Endothelial cell of umbilical vein (primary cell): ENCODE measurements at regions not wholly inside any gene's neighbourhood (a gene's known extent, or its start where the extent isn't known, plus 50 kb on each side); places are given as distances from the start of the nearest gene placed in this dataset.

Experiments
- BruUV-seq: library from RNA; stranded (reverse); fragments of 400-500 nt; replicated peaks from 2 replicates; lab custom pipeline; 2021; lab: Mats Ljungman, UMichigan
- CTCF ChIA-PET: fragments of 300-600, 350-600 bp; sonication (Branson Sonifier 250); formaldehyde crosslinking; loops from one replicate; lab custom pipeline; 2021; ENCODE audit warnings: antibody characterized with exemption, inconsistent platforms; lab: Charles Lee
- POLR2A ChIA-PET: fragments of 300-600, 350-600 bp; sonication (Branson Sonifier 250); formaldehyde crosslinking; loops from one replicate; lab custom pipeline; 2021; ENCODE audit warnings: antibody characterized with exemption, inconsistent platforms; lab: Charles Lee
- DNase-seq: peaks from one replicate; pipeline ENCODE4 v3.0.0-alpha.2; 2011; ENCODE audit warnings: low read depth, low spot score
- FAIRE-seq: peaks from 2 replicates; lab custom pipeline; 2011; peaks lifted over from hg19 to GRCh38; lab: Jason Lieb, UNC
- H2AFZ ChIP-seq: 2 replicates; pipeline ENCODE4 v1.6.0; 2012; ENCODE audit warnings: low read depth, low read length, control low read depth, inconsistent platforms
- H3K27ac ChIP-seq: 2 replicates; pipeline ENCODE4 v1.5.1; 2011; ENCODE audit warnings: low read depth, mild to moderate bottlenecking, control low read depth, low read length, moderate library complexity; ENCODE audit not compliant: insufficient read depth
- H3K27me3 ChIP-seq, 2 experiments: 2 replicates each; pipeline versions ENCODE4 v1.6.0 to v1.6.1; 2011; ENCODE audit warnings: low read length in 2 of 2, mixed read lengths in 1 of 2; ENCODE audit not compliant: control insufficient read depth in 2 of 2, insufficient read depth in 2 of 2
- H3K36me3 ChIP-seq, 2 experiments: 2 replicates in 1 of 2; 3 replicates in 1 of 2; pipeline ENCODE4 v1.5.1; 2011; ENCODE audit warnings: low read length in 2 of 2, mild to moderate bottlenecking in 1 of 2, moderate library complexity in 1 of 2; ENCODE audit not compliant: control insufficient read depth in 2 of 2, insufficient read depth in 2 of 2; ENCODE audit errors: extremely low read depth in 1 of 2
- H3K4me1 ChIP-seq: 3 replicates; pipeline ENCODE4 v1.5.1; 2011; ENCODE audit warnings: mild to moderate bottlenecking, low read length; ENCODE audit not compliant: control insufficient read depth, insufficient read depth; ENCODE audit errors: extremely low read depth
- H3K4me2 ChIP-seq: 2 replicates; pipeline ENCODE4 v1.6.1; 2011; ENCODE audit warnings: low read length, control low read depth, mixed read lengths; ENCODE audit not compliant: insufficient read depth
- H3K4me3 ChIP-seq, 3 experiments: fragments of 200-600 bp in 1 of 3; sonication (generic), shearing (Covaris generic) in 1 of 3; replicated peaks in 1 of 3; 2 replicates each; pipeline ENCODE4 v1.5.1; 2011 to 2016; ENCODE audit warnings: control low read depth in 3 of 3, low read length in 3 of 3, mild to moderate bottlenecking in 2 of 3, inconsistent platforms in 1 of 3, low read depth in 1 of 3, moderate library complexity in 1 of 3; ENCODE audit not compliant: insufficient read depth in 1 of 3
- H3K79me2 ChIP-seq: 2 replicates; pipeline ENCODE4 v1.6.0; 2012; ENCODE audit warnings: low read length, inconsistent platforms; ENCODE audit not compliant: control insufficient read depth, insufficient read depth
- H3K9ac ChIP-seq: replicated peaks from 2 replicates; pipeline ENCODE3; 2011; ENCODE audit warnings: low read length, control low read depth; ENCODE audit not compliant: insufficient read depth; ENCODE audit errors: extremely low read depth
- H3K9me1 ChIP-seq: replicated peaks from 3 replicates; pipeline ENCODE4 v1.6.0; 2011; ENCODE audit warnings: mild to moderate bottlenecking, low read length; ENCODE audit not compliant: control insufficient read depth, insufficient read depth; ENCODE audit errors: extremely low read depth
- H3K9me3 ChIP-seq: replicated peaks from 2 replicates; pipeline ENCODE4 v1.5.1; 2012; ENCODE audit warnings: low read length, inconsistent platforms; ENCODE audit not compliant: control insufficient read depth, insufficient read depth
- H4K20me1 ChIP-seq: replicated peaks from 2 replicates; pipeline ENCODE3; 2011; ENCODE audit warnings: mild to moderate bottlenecking, low read length; ENCODE audit not compliant: control insufficient read depth, insufficient read depth; ENCODE audit errors: extremely low read depth
- CTCF ChIP-seq, 2 donors: IDR thresholded peaks; 1 replicate in 1 of 2; 2 replicates in 1 of 2; pipeline ENCODE4 v1.5.1; 2011; ENCODE audit warnings: low read length in 2 of 2, mild to moderate bottlenecking in 2 of 2, moderate library complexity in 2 of 2, control low read depth in 1 of 2, inconsistent platforms in 1 of 2, low read depth in 1 of 2; ENCODE audit not compliant: insufficient read depth in 1 of 2; ENCODE audit errors: extremely low read depth in 1 of 2
- EZH2 ChIP-seq: IDR thresholded peaks from 2 replicates; pipeline ENCODE4 v1.6.1; 2012; ENCODE audit warnings: borderline replicate concordance, low read depth, mild to moderate bottlenecking, moderate library complexity, low read length, inconsistent platforms; ENCODE audit not compliant: severe bottlenecking
- FOS ChIP-seq: IDR thresholded peaks from 2 replicates; pipeline ENCODE4 v1.6.1; 2011; ENCODE audit warnings: mild to moderate bottlenecking, low read length, moderate library complexity, borderline replicate concordance; ENCODE audit not compliant: insufficient read depth
- GATA2 ChIP-seq: IDR thresholded peaks from 2 replicates; pipeline ENCODE4 v1.7.0; 2011; ENCODE audit warnings: low read depth, mild to moderate bottlenecking, moderate library complexity, mixed read lengths, low read length; ENCODE audit not compliant: insufficient read length, insufficient read depth
- MAX ChIP-seq: IDR thresholded peaks from 2 replicates; pipeline ENCODE4 v1.6.1; 2011; ENCODE audit not compliant: insufficient read depth, insufficient read length
- MYC ChIP-seq: IDR thresholded peaks from one replicate; pipeline ENCODE4 v1.6.1; 2011; ENCODE audit warnings: mild to moderate bottlenecking, low read depth, low read length
- dilution Hi-C: fragments of 300-500 bp; cut with MboI; formaldehyde crosslinking; loops from one replicate; pipeline ENCODE4 v1.15.0; 2019; ENCODE audit warnings: low sequenced_read_pairs; ENCODE audit not compliant: extremely low pct_ligation_motif_present
- intact Hi-C: fragments of 100-400 bp; cut with micrococcal nuclease; formaldehyde crosslinking; loops from one replicate; pipeline ENCODE4 v1.10.0; 2022

- H4K20me1 ChIP-seq, result no peaks in the 10 kb centered on the region
- no peak for TF ChIP-seq GATA2
- TF ChIP-seq CTCF (IDR thresholded peaks at IDR 0.05; ENCODE audit: extremely low read depth in 1 of 2, insufficient read depth in 1 of 2, low read depth in 1 of 2, low read length in 2 of 2), result no peak
- TF ChIP-seq MAX, result no peak
- no peak for TF ChIP-seq MYC
- TF ChIP-seq FOS, result no peak
- TF ChIP-seq EZH2, result no peak
- POLR2A ChIA-PET, result no interaction called here
- H3K4me3 ChIP-seq, result no peak overlapping the region
- no peak overlapping the region for H3K9ac ChIP-seq
- no peaks in the 10 kb centered on the region for H3K79me2 ChIP-seq
- intact Hi-C loops (no loop called here), dilution Hi-C loops (no loop called here)
- no peaks in the 10 kb centered on the region for H3K9me3 ChIP-seq
- CTCF ChIA-PET, result interaction anchor here (0.6 to 2.1 kb wide), 3 partner anchors 9 to 286 kb away, joined by 3 to 6 read pairs (median 3); no protein-coding TSS in a partner anchor
- no peaks in the 10 kb centered on the region for H3K36me3 ChIP-seq
- FAIRE-seq (no peak), DNase-seq (no peak)
- no peaks in the 10 kb centered on the region for H3K4me1 ChIP-seq
- H3K27ac ChIP-seq, result no peak overlapping the region
- H3K4me2 ChIP-seq, result no peak overlapping the region
- H2AFZ ChIP-seq, result no peak overlapping the region
- no peaks in the 10 kb centered on the region for H3K27me3 ChIP-seq
- H3K9me1 ChIP-seq, result no peaks in the 10 kb centered on the region
- BruUV-seq, result no TSS peak
Measured at GRCh38 chr15:95596496-95596895, 734.0 kb upstream of the NR2F2 start.
